ENCODE measurements at regions not wholly inside any gene's neighbourhood (a gene's known extent, or its start where the extent isn't known, plus 50 kb on each side); places are given as distances from the start of the nearest gene placed in this dataset.

DNA sequence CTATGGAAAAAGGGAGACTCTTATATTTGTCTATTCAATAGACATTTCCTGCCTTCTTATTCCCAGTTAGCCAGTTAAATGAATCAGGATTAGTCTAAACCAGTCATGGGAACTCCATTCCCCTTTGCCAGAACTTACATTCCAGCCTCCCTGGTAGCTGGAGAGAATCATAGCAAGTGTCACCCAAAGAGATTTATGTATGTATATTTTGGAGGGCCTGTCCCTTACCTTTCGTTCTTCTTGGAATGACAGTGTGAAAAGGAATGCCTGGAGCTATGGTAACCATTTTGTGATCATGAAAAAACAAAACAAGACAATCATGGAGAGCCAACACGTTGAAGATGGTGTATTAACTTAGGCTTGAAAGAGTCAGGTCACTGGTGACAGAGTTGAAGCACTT lies 627.7 kb downstream of the CCDC171 start:
- no peak overlapping the region for H3K4me3 ChIP-seq (replicated peaks in 1 of 2; ENCODE audit: low read depth in 1 of 2, low read length in 2 of 2)
- H3K36me3 ChIP-seq (ENCODE audit: control insufficient read depth in 1 of 2, insufficient read depth in 2 of 2, low read length in 2 of 2): no peaks in the 10 kb centered on the region
- ATAC-seq (no peak), DNase-seq (ENCODE audit: low read depth, low spot score) (no peak)
- ChIA-PET RAD21 (ENCODE audit: low non-redundant PET in 1 of 2, low total read pairs in 2 of 2, uncharacterized antibody in 2 of 2, unreplicated experiment in 2 of 2) (no interaction called here), POLR2A (no interaction called here), CTCF (no interaction called here)
- no peaks in the 10 kb centered on the region for H3K4me1 ChIP-seq (ENCODE audit: control insufficient read depth in 1 of 2, insufficient read depth in 2 of 2, low read length in 2 of 2)
- H3K9me3 ChIP-seq (ENCODE audit: control insufficient read depth in 1 of 2, insufficient read depth in 1 of 2, low read depth in 1 of 2, low read length in 2 of 2): no peaks in the 10 kb centered on the region
- H3K4me2 ChIP-seq (ENCODE audit: low read length): no peak overlapping the region
- no peak overlapping the region for H3K9ac ChIP-seq (ENCODE audit: low read length)
- intact Hi-C loops (cut with micrococcal nuclease): no loop called here
- no peak overlapping the region for H3K27ac ChIP-seq (ENCODE audit: low read depth, low read length)
- H3K79me2 ChIP-seq (ENCODE audit: insufficient read depth, low read length): no peaks in the 10 kb centered on the region
- no peaks in the 10 kb centered on the region for H4K20me1 ChIP-seq (ENCODE audit: insufficient read depth)
- no peaks in the 10 kb centered on the region for H3K9me2 ChIP-seq (ENCODE audit: insufficient read depth)
- TF ChIP-seq EGR1 (IDR thresholded peaks at IDR 0.05; ENCODE audit: low read depth): no peak
- TF ChIP-seq JUND (IDR thresholded peaks at IDR 0.05): no peak
- TF ChIP-seq YY1 (IDR thresholded peaks at IDR 0.05; ENCODE audit: extremely low read depth, insufficient replicate concordance, low read depth, low read length): no peak
- no peak for TF ChIP-seq CEBPB (IDR thresholded peaks at IDR 0.05; ENCODE audit: low read depth)
- TF ChIP-seq TCF7L2 (IDR thresholded peaks at IDR 0.05; ENCODE audit: borderline replicate concordance, extremely low read depth, insufficient read depth, insufficient read length): no peak
- no peak for TF ChIP-seq POLR2AphosphoS5 (IDR thresholded peaks at IDR 0.05; ENCODE audit: low read depth, low read length)
- TF ChIP-seq SRF (IDR thresholded peaks at IDR 0.05; ENCODE audit: low read depth): no peak
- no peak for TF ChIP-seq CTCF (IDR thresholded peaks at IDR 0.05 in 2 of 3, conservative IDR thresholded peaks at IDR 0.05 in 1 of 3; ENCODE audit: borderline replicate concordance in 1 of 3, insufficient read depth in 1 of 3, low read depth in 2 of 3, low read length in 2 of 3)
- TF ChIP-seq, protein P1, sequence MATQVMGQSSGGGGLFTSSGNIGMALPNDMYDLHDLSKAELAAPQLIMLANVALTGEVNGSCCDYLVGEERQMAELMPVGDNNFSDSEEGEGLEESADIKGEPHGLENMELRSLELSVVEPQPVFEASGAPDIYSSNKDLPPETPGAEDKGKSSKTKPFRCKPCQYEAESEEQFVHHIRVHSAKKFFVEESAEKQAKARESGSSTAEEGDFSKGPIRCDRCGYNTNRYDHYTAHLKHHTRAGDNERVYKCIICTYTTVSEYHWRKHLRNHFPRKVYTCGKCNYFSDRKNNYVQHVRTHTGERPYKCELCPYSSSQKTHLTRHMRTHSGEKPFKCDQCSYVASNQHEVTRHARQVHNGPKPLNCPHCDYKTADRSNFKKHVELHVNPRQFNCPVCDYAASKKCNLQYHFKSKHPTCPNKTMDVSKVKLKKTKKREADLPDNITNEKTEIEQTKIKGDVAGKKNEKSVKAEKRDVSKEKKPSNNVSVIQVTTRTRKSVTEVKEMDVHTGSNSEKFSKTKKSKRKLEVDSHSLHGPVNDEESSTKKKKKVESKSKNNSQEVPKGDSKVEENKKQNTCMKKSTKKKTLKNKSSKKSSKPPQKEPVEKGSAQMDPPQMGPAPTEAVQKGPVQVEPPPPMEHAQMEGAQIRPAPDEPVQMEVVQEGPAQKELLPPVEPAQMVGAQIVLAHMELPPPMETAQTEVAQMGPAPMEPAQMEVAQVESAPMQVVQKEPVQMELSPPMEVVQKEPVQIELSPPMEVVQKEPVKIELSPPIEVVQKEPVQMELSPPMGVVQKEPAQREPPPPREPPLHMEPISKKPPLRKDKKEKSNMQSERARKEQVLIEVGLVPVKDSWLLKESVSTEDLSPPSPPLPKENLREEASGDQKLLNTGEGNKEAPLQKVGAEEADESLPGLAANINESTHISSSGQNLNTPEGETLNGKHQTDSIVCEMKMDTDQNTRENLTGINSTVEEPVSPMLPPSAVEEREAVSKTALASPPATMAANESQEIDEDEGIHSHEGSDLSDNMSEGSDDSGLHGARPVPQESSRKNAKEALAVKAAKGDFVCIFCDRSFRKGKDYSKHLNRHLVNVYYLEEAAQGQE (IDR thresholded peaks at IDR 0.05; ENCODE audit: low read depth): no peak
- no peak for TF ChIP-seq ZBTB33 (IDR thresholded peaks at IDR 0.05; ENCODE audit: extremely low read depth, insufficient replicate concordance, low read length)
- TF ChIP-seq, protein P2, sequence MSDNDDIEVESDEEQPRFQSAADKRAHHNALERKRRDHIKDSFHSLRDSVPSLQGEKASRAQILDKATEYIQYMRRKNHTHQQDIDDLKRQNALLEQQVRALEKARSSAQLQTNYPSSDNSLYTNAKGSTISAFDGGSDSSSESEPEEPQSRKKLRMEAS (IDR thresholded peaks at IDR 0.05): no peak
- TF ChIP-seq FOSL1 (IDR thresholded peaks at IDR 0.05; ENCODE audit: low read depth): no peak
- no TSS peak for BruUV-seq (replicated peaks)
- H3K27me3 ChIP-seq (ENCODE audit: insufficient read depth, low read length): no peaks in the 10 kb centered on the region
- H2AFZ ChIP-seq (ENCODE audit: low read depth, low read length, poor library complexity, severe bottlenecking): no peak overlapping the region
